Coronary artery (tissue), 2 donors: ENCODE measurements at regions not wholly inside any gene's neighbourhood (a gene's known extent, or its start where the extent isn't known, plus 50 kb on each side); places are given as distances from the start of the nearest gene placed in this dataset.
"Not testable (repeated sequence)": the region's sequence is repeated elsewhere in the genome, so short reads cannot be mapped to it uniquely, and the experiment has no call there.

Experiments used
- DNase-seq: peaks from one replicate; pipeline ENCODE4 v3.0.0-alpha.2; 2017; ENCODE audit warnings: low spot score
- H3K27ac ChIP-seq, 2 donors: fragments of 200-600 bp; sonication (generic); one replicate each; pipeline ENCODE4 v1.5.1; 2016 to 2019
- H3K4me3 ChIP-seq: fragments of 200-600 bp; sonication (generic); 2 replicates; pipeline ENCODE4 v1.5.1; 2016; ENCODE audit warnings: mild to moderate bottlenecking, moderate library complexity
- TF ChIP-seq, protein P1 (sequence below): fragments of 200-600 bp; sonication (generic); IDR thresholded peaks from one replicate; pipeline ENCODE4 v1.5.1; 2019; ENCODE audit warnings: antibody characterized with exemption

DNA sequence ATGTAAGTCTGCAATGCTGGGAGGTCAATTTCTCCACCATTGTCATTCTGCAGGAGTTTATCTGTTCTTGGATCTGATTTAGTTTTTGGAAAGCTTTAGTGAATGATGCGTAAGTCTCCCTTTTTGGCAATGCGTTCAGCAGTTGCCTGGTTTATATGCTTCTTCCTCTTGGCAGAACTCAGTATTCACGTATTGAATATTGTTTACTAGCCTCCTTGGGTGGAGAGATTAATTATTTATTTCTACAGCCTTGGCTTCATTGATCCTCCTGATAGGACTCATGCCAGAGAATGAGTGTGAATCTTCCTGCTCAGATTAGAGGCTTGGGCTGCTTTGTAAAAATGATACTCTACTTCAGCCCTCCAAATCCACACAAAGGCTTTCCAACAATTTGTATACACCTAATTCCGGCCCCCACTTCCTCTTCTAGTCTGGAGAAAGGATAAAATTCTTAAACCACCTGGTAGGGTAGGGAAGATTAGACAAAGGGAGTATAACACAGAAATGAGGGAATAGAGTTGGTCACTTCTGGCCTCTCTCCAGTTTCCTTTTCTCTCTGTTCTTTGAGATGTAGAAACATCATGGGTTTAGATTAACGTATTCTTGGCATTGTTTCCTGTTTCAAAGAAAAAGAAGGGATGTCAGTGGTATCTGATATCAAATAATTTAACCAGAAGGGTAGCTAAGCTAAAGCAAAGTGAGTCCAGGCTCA, 929.8 kb downstream of the KCNJ2 start:
- no peak overlapping the region for H3K27ac ChIP-seq
- DNase-seq, result no peak
- TF ChIP-seq, protein P1, sequence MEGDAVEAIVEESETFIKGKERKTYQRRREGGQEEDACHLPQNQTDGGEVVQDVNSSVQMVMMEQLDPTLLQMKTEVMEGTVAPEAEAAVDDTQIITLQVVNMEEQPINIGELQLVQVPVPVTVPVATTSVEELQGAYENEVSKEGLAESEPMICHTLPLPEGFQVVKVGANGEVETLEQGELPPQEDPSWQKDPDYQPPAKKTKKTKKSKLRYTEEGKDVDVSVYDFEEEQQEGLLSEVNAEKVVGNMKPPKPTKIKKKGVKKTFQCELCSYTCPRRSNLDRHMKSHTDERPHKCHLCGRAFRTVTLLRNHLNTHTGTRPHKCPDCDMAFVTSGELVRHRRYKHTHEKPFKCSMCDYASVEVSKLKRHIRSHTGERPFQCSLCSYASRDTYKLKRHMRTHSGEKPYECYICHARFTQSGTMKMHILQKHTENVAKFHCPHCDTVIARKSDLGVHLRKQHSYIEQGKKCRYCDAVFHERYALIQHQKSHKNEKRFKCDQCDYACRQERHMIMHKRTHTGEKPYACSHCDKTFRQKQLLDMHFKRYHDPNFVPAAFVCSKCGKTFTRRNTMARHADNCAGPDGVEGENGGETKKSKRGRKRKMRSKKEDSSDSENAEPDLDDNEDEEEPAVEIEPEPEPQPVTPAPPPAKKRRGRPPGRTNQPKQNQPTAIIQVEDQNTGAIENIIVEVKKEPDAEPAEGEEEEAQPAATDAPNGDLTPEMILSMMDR, result no peak

DNA sequence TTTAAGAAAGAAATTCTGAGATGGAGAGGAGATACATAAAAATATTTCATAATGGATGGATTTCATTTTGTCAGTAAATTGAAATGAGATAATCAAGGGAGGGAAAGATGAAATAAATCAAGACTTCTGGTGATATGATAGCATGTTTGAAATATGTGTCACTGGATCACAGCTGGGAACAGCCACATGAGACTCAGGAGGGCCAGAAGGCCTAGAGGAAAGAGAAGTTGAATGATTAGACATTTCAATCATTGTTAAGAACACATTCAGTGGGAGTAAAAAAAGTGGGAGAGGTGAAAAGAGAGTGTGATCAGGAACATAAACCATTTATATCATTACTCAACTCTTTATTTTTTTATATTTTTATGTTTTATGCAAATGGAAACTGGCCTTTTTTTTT, 933.4 kb downstream of the KCNJ2 start:
- no peak overlapping the region for H3K27ac ChIP-seq
- no peak overlapping the region for H3K4me3 ChIP-seq
- TF ChIP-seq, protein P1, result no peak
- DNase-seq, result no peak

More for the DNA sequence above, 929.8 kb downstream of the KCNJ2 start:
- no peak overlapping the region for H3K4me3 ChIP-seq

DNA sequence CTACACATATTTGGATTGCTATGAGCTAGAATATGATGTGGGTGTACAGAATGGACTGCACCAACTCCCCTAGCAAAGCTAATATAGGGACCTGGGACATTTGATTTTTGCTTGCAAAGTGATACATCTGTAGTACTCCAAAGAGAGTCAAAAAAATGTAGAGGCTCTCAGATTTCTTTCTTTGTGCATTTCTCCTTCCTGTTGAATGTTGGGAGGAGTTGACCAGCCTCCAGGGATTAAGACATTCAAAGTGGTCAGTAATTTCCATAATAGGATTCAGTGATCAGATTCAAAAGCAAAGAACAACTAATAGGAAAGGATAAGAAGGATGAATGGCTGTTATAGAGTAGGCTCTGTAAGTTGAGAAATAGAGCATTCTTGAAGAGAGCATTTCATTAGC, 934.9 kb downstream of the KCNJ2 start:
- no peak for DNase-seq
- H3K27ac ChIP-seq, result no peak overlapping the region
- TF ChIP-seq, protein P1, result no peak
- H3K4me3 ChIP-seq, result no peak overlapping the region

DNA sequence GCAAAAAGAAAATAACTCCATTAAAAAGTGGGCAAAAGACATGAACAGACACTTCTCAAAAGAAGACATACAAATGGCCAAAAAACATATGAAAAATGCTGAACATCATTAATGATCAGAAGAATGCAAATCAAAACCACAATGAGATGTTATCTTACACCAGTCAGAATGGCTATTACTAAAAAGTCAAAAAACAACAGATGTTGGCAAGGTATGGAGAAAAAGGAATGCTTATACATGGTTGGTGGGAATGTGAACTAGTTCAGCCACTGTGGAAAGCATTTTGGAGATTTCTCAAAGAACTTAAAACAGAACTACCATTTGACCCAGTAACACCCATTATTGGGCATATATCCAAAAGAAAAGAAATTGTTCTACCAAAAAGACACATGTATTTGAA, 936.7 kb downstream of the KCNJ2 start:
- H3K4me3 ChIP-seq, DNase-seq, H3K27ac ChIP-seq: not testable (repeated sequence)

DNA sequence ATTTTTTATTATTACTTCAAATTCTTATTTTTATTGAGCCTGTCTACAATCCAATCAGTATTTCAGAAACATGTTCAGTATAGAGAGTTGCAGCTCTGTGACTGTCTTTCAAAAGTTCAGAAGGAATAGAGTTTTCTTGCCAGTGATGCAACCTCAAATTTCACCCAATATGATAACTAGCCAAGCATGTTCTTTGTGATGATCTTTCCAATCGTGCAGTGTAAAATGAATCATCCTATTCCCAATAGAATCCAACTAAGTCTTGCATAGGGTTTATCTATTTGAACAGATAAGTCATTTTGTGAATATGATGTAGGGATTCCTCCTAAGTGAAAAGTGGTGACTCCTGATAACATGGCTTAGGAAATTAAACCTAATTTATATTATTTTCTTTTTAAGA, 937.8 kb downstream of the KCNJ2 start:
- no peak for DNase-seq
- TF ChIP-seq, protein P1, result no peak
- Histone ChIP-seq H3K4me3 (no peak overlapping the region), H3K27ac (no peak overlapping the region)

DNA sequence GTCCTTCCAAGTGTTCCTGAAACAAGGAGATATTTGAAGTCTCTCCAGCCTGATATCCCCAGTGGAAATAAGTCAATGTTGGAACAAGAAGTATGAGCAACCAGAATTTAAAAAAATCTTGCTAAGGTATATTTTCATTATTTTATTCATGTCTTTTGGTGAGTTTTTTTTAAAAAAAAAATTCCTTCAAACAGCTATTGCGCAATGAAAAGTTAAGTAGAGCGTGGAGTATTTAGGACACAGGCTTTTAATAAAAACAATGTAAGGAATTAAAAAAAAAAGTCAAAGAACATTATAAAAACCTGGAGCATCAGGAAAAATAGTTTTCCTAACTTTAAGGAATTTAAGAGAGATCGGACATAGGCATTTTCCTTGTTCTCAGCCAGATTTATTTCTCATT, 940.4 kb downstream of the KCNJ2 start:
- TF ChIP-seq, protein P1, result no peak
- H3K27ac ChIP-seq, result no peak overlapping the region

DNA sequence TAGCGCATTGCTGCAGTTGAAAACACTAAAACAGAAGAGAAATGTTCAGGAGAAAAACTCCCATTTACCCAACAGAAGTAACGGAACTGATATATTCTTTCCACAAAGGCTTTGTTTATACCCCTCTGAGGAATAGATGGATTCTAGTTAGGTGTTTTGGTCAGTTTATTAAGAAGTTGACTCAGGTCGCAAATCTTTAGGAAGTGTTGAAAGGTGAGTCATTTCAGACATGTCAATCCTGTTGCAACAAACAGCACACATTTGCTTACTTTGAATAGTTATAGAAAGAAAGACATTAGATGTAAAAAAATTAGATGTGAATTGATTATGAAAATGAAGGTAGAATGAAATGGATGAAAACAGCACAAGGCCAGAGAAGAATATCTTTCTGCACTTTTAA, 941.0 kb downstream of the KCNJ2 start:
- Histone ChIP-seq H3K27ac (no peak overlapping the region), H3K4me3 (no peak overlapping the region)
- no peak for DNase-seq
- TF ChIP-seq, protein P1, result no peak

More for the DNA sequence above, 940.4 kb downstream of the KCNJ2 start:
- DNase-seq, result no peak
- no peak overlapping the region for H3K4me3 ChIP-seq
